HG02981 (cell line): ENCODE measurements at regions not wholly inside any gene's neighbourhood (a gene's known extent, or its start where the extent isn't known, plus 50 kb on each side); places are given as distances from the start of the nearest gene placed in this dataset.
"Not testable (repeated sequence)": the region's sequence is repeated elsewhere in the genome, so short reads cannot be mapped to it uniquely, and the experiment has no call there.

Source experiments
- ATAC-seq: cut with Tn5 transposase; IDR thresholded peaks from one replicate; pipeline ENCODE4 v1.9.1; 2021; ENCODE audit warnings: mild to moderate bottlenecking, moderate library complexity; ENCODE audit not compliant: unreplicated experiment

GRCh38 chr6:130547723-130548122 lies 181.9 kb downstream of the TMEM200A start:
- ATAC-seq: no peak

GRCh38 chr6:130557481-130558112 lies 191.8 kb downstream of the TMEM200A start:
- no peak for ATAC-seq

- no peak for ATAC-seq
Measured at GRCh38 chr6:130558131-130558530, 192.3 kb downstream of the TMEM200A start.

- no peak for ATAC-seq
Measured at GRCh38 chr6:130559166-130559565, 193.3 kb downstream of the TMEM200A start.

GRCh38 chr6:130560231-130560630 lies 194.4 kb downstream of the TMEM200A start:
- ATAC-seq: no peak

- not testable (repeated sequence) for ATAC-seq
Measured at GRCh38 chr6:130561159-130561558, 195.3 kb downstream of the TMEM200A start.

GRCh38 chr6:130565696-130566095 lies 199.9 kb downstream of the TMEM200A start:
- ATAC-seq: no peak

GRCh38 chr6:130574146-130574545 lies 208.3 kb downstream of the TMEM200A start:
- no peak for ATAC-seq

- no peak for ATAC-seq
Measured at GRCh38 chr6:130575557-130575956, 209.7 kb downstream of the TMEM200A start.

GRCh38 chr6:130575971-130576370 lies 210.2 kb downstream of the TMEM200A start:
- ATAC-seq: peak; percentile 99

- ATAC-seq: no peak
Measured at GRCh38 chr6:130577178-130577919, 211.5 kb downstream of the TMEM200A start.

- ATAC-seq: no peak
Measured at GRCh38 chr6:130578713-130579112, 212.9 kb downstream of the TMEM200A start.

- no peak for ATAC-seq
Measured at GRCh38 chr6:130583268-130583667, 217.5 kb downstream of the TMEM200A start.

GRCh38 chr6:130585587-130585986 lies 219.8 kb downstream of the TMEM200A start:
- ATAC-seq: no peak

- ATAC-seq: no peak
Measured at GRCh38 chr6:130587778-130588520, 222.1 kb downstream of the TMEM200A start.

- ATAC-seq: peak; percentile 56
Measured at GRCh38 chr6:130593200-130593599, 227.4 kb downstream of the TMEM200A start.

GRCh38 chr6:130593948-130594347 lies 228.1 kb downstream of the TMEM200A start:
- ATAC-seq: no peak

- ATAC-seq: no peak
Measured at GRCh38 chr6:130598021-130598989, 228.9 kb upstream of the SMLR1 start.

GRCh38 chr6:130600880-130601341 lies 226.3 kb upstream of the SMLR1 start:
- ATAC-seq: no peak

GRCh38 chr6:130602151-130602770 lies 224.9 kb upstream of the SMLR1 start:
- ATAC-seq: no peak
